ENCODE measurements at regions not wholly inside any gene's neighbourhood (a gene's known extent, or its start where the extent isn't known, plus 50 kb on each side); places are given as distances from the start of the nearest gene placed in this dataset.

GRCh38 chr1:25064465-25065240 is 134.6 kb upstream of the RUNX3 start:
- H3K27ac ChIP-seq = no peak overlapping the region
- TF ChIP-seq ZFX (IDR thresholded peaks at IDR 0.05; ENCODE audit: borderline replicate concordance) = no peak
- no peak for TF ChIP-seq CTCF (IDR thresholded peaks at IDR 0.05)

GRCh38 chr1:25063591-25064416 is 133.7 kb upstream of the RUNX3 start:
- H3K27ac ChIP-seq = no peak overlapping the region
- TF ChIP-seq ZFX (IDR thresholded peaks at IDR 0.05; ENCODE audit: borderline replicate concordance) (no peak), CTCF (IDR thresholded peaks at IDR 0.05) (no peak)

- TF ChIP-seq CTCF (IDR thresholded peaks at IDR 0.05) = no peak
- TF ChIP-seq ZFX (IDR thresholded peaks at IDR 0.05; ENCODE audit: borderline replicate concordance) = no peak
- H3K27ac ChIP-seq = no peak overlapping the region
Observed at GRCh38 chr1:25062621-25063255, 132.7 kb upstream of the RUNX3 start.

GRCh38 chr1:25061261-25061995 is 131.4 kb upstream of the RUNX3 start:
- TF ChIP-seq ZFX (IDR thresholded peaks at IDR 0.05; ENCODE audit: borderline replicate concordance) = no peak
- no peak for TF ChIP-seq CTCF (IDR thresholded peaks at IDR 0.05)
- no peak overlapping the region for H3K27ac ChIP-seq

GRCh38 chr1:25057188-25057587 is 127.1 kb upstream of the RUNX3 start:
- TF ChIP-seq ZFX (IDR thresholded peaks at IDR 0.05; ENCODE audit: borderline replicate concordance) = no peak
- TF ChIP-seq CTCF (IDR thresholded peaks at IDR 0.05) = no peak
- no peak overlapping the region for H3K27ac ChIP-seq

- TF ChIP-seq ZFX (IDR thresholded peaks at IDR 0.05; ENCODE audit: borderline replicate concordance) = no peak
- TF ChIP-seq CTCF (IDR thresholded peaks at IDR 0.05) = no peak
- H3K27ac ChIP-seq = no peak overlapping the region
Observed at GRCh38 chr1:25056536-25056935, 126.5 kb upstream of the RUNX3 start.
